Erythroblast (primary cell): ENCODE measurements at regions not wholly inside any gene's neighbourhood (a gene's known extent, or its start where the extent isn't known, plus 50 kb on each side); places are given as distances from the start of the nearest gene placed in this dataset.

Source experiments
- DNase-seq, 2 experiments: peaks; one replicate each; lab custom pipeline; 2025; lab: John Stamatoyannopoulos, UW
- GATA1 ChIP-seq: IDR thresholded peaks from 2 replicates; pipeline ENCODE4 v1.6.1; 2011; ENCODE audit warnings: low read depth, mild to moderate bottlenecking, control low read depth, low read length, moderate library complexity
- POLR2A ChIP-seq: IDR thresholded peaks from 2 replicates; pipeline ENCODE4 v1.6.1; 2011; ENCODE audit warnings: mild to moderate bottlenecking, low read length

DNA sequence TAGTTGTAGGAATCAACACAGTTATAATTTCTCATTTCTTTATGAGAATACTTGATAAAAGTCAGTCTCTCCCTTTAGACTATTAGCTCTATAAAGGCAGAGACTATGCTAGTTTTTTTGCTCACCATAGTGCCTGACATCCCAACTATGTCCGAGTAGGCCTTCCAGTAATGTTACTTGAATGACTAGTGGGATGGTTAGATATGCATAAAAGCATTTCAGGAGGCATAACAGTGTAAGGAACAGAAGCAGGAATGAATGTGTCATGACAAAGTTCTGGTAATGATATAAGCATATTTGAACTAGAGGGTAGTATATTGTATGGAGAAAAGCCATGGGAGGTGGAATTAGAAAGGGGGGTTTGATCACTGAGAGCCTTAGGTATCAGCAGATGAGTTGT is 77.4 kb upstream of the C5orf46 start:
- no peak for DNase-seq
- TF ChIP-seq POLR2A (no peak), GATA1 (no peak)

DNA sequence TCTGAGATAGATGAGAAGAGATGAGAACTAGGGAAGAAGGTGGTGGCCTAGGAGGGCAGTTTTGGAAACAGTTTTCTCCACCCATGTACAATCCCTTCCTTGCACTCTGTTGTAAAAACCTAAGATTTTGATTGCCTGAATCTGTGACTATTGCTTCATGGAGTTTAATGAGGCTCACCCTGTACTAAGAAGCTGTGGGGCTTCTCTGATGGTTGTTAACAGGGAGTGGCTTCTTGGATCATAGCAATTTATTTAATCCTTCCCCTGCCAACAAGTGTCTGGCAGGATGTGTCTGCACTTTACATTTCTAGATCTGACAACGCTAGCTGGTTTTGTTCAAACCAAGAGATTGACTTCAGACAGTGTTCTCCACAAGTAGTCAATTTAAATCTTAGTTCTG is 74.7 kb upstream of the C5orf46 start:
- no peak for DNase-seq
- TF ChIP-seq GATA1 (no peak), POLR2A (no peak)

DNA sequence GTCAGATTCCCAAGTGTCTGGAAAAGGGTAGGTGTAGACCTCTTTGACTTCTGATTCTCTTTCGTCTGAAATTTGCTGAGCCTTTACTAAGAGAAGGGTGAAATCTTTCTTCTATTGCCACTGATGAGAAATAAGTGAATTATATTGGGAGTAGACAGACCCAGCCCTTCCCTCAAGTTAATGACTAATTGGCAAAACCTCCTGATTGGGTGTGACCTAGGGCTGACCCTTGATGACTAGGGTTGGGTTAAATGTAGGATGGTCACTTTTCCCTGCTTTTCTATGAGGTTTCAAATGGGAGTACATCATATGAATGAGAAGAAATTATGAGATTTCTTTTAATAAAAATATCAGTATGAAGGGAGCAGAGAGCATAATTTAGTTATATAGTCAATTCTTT is 73.4 kb upstream of the C5orf46 start:
- TF ChIP-seq POLR2A (no peak), GATA1 (no peak)
- DNase-seq, result no peak

DNA sequence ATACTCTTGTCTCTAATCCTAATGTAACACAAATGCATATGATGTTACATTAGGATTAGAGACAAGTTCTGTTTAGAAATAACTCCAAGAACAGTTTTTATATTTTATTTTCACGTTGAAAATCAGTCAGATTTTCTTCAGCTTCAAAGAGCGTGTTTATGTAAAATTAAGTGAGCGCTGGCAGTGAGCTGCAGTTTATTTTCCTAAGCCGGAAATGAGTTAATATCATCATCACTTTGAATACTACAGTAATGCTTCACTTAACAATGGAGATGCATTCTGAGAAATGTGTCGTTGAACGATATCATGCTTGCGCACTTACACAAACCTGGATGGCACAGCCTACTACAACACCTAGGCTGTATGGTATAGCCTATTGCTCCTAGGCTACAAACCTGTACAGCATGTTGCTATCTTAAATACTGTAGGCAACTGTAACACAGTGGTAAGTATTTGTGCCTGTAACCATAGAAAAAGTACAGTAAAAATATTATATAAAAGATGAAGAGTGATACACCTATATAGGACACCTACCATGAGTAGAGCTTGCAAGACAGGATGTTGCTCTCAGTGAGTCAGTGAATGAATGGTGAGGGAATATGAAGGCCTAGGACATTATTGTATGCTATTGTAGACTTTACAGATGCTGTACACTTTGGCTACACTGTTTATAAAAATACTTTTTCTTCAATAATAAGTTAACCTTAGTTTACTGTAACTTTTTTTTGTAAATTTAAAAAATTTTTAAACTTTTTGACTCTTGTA is 65.9 kb upstream of the C5orf46 start:
- DNase-seq, result no peak
- TF ChIP-seq POLR2A, result no peak
- no peak for TF ChIP-seq GATA1

DNA sequence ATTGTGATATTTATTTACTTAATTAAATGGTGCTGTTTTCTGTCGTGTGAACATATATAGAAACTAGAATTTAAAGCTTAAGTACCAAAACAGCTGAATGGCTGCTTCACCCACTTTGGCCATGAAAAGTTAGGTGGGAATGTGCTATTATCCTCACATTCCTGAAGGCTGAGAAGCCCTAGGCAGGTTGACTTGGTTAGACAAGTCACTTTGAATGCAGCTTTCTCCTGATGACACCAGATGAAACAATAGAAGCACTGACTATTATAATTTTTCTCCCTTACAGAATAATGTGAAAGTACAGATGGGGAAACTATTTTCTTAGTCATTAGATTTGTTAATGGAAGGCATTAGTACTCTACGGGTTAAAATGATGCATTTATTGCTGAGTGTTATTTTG is 65.1 kb upstream of the C5orf46 start:
- TF ChIP-seq POLR2A (no peak), GATA1 (no peak)
- no peak for DNase-seq

DNA sequence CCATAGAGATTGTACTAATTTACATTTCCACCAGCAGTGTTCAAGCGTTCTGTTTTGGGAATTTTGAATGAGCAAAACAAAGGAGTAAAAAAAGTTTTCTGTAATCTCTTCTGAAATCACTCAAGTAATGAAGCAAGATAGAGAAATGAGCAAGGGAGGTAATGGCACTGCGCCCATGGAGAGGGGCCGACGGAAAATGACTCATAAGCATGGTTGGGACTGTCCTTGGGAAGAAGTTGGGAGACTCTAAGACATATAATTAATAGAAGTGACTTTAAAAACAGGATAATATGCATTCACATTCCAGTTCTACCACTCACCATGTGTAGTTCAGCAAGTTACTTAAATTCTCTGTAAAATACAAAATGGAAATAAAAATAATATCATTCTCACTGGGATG is 62.5 kb upstream of the C5orf46 start:
- TF ChIP-seq GATA1 (no peak), POLR2A (no peak)
- no peak for DNase-seq

DNA sequence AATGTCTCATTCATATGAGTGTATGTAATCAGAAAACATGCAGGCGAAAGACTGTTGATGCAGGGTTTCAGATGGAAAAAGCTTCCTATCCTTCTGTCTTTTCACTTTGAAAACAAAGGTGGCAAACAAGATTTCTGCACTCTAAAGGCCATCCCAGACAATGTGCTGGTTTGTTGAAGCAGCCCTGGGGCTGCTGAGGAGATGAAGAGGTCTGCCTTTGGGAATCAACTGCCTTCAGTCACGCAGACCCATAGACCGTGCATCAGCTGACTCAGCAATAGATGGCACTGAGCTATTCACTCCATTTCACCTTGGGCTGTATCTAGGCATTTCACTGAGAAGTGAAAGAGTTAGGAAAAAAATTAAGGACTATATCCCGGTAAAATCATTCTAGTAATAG is 60.5 kb upstream of the C5orf46 start:
- DNase-seq, result no peak
- TF ChIP-seq POLR2A, result no peak
- no peak for TF ChIP-seq GATA1

DNA sequence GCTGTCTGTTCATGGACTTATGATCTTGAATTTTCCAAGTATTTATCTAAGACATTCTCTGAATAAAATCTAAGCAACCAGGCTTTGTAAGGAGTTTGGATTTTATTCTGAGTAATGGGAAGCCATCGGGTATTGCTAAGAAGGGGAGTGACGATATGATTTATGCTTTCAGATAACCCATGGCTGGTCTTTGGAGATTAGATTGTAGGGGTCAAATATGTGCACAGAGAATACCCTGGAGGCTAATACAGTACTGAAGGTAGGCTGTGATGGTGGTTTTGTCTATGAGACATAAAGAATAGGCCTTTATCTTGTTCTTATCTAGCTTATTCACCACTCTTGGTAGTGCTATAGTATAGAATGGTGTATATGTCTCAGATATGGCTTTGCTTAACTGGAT is 60.0 kb upstream of the C5orf46 start:
- DNase-seq, result no peak
- TF ChIP-seq POLR2A, result no peak
- TF ChIP-seq GATA1, result no peak

DNA sequence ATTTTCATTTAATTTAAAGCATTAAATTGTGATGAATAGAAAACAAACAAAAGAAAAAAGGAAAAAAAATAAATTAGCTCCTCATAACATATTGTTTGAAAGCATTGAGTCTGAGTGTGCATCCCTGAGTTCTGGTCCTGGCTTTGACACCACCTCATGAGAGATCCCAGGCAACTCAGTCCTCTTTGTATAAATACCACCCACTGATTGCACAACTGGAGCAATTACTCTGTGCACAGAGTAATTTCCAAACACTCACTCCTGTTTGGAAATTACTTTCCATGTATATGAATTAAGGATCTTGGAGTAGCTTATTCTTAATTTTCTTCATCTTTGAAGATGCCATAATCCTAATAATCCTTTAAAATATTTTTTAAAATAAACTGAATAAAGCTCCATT is 59.4 kb upstream of the C5orf46 start:
- DNase-seq, result no peak
- TF ChIP-seq GATA1 (no peak), POLR2A (no peak)

DNA sequence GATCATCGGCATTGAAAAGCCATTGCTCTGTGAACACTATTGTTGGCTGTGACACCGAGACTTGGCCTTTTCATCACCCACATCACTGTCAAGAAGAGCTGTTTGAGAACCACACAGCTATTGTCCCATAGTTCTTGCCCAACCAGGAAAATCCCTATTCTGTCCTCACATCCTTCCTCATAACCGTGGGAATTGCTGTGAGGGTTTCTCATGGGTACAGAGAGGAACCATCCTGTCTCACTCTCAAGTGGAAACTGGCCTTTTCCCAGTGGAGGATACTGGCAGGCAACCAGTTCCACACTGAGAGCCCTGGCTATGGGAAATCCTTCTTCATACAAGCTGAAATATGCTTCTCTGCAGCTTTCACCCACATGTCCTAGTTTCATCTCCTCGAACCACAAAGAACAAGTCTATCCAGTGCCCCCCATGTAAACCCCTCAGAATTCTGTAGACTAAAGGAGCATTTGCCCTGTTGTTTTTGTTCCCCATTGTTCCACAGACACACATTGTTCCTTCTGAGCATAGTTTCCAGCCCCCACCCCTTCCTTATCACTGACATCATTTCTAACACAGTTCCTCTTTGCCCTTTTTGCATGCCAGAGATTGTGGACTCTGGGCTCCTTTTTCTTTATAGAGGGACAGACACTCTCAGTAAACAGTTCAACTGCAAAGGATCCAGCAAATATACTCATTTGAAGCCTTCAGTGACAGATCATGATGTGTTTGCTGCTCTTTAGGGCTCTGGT is 57.8 kb upstream of the C5orf46 start:
- TF ChIP-seq GATA1, result no peak
- no peak for TF ChIP-seq POLR2A

DNA sequence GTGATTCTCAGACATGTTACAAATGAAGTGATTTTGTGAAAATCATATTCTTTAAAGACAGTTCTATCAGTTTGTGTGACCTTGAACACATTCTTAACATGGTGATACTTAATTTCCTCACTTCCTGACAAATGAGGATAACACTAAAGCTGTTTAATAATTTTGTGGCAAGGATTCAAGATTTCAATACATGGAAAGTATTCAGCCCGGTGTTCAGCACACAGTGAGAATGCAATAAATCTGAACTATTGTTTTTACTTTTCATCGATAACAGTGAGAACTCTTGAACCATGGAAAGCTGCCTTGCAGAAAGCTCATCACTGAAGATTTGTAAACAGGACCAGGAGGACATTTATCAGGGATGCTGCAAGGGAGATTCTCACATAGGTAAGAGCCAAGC is 57.1 kb upstream of the C5orf46 start:
- TF ChIP-seq POLR2A (no peak), GATA1 (no peak)
- DNase-seq, result no peak

More for the DNA sequence above, 57.8 kb upstream of the C5orf46 start:
- DNase-seq, result no peak

DNA sequence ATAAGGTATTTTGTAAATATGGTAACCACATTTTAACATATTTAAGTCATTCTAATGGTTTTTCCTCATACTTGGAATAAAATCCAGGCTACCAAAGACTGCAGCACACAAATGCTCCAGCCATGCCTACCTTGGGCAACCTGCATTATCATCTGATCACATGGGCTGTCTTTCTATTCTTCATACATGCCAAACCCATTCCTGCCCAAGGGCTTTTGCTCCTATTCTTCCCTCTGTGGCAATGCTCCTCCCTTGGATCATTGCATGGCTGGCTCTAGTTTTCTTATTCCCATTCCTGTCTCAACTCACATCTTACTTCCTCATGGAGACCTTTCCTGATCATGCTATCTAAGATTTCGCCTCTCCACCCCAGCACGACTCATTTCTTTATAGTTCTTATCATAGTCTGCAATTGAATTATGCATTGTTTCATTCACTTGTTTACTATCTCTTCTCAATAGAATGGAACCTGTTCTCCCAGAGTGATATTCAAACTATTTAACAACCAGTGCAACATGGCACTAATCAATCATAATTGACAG is 54.9 kb upstream of the C5orf46 start:
- no peak for DNase-seq

DNA sequence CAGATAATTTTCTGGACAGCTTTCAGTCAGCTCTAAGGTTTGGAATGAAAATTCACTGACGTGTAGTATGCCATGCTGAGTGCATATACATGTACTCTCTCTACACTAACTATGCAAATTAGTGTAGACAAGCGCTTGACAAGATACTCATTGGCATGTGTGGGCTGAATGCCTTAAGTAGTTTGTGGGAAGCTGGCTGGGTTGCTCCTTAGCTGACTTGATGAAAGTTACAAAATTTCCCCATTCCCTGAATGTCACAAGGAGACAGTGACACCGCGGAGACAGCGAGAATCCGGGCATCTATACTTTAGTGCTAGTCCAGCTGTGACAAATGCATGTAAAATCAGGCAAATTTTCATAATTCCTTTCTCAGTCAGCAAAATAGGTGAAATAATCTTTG is 51.6 kb upstream of the C5orf46 start:
- TF ChIP-seq GATA1 (no peak), POLR2A (no peak)
- DNase-seq, result no peak

More for the DNA sequence above, 54.9 kb upstream of the C5orf46 start:
- TF ChIP-seq POLR2A, result no peak
- TF ChIP-seq GATA1, result no peak

DNA sequence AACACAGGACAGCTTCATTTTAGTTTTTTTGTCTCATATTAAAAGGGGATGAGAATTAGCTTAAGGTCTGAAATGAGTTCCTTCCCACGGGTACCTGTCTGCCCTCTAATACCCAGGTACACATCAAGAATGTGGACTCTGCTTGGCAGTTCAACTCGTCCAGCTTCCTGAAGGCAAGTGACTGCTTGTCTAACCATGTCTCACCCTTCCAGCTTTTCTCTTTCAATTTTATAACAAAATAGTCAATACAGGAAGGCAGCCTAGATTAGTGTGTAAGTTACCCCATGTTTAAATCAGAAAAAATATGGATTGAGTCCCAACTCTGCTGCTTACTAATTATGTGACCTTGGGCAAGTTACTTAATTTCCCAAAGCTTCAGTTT is 50.5 kb upstream of the C5orf46 start:
- TF ChIP-seq POLR2A (no peak), GATA1 (no peak)
- no peak for DNase-seq
